GM10266 (cell line): ENCODE measurements at regions not wholly inside any gene's neighbourhood (a gene's known extent, or its start where the extent isn't known, plus 50 kb on each side); places are given as distances from the start of the nearest gene placed in this dataset.

Experiments used
- DNase-seq: peaks from one replicate; pipeline ENCODE4 v3.0.0; 2012; ENCODE audit errors: extremely low spot score
- CTCF ChIP-seq: IDR thresholded peaks from 2 replicates; pipeline ENCODE4 v1.5.1; 2012; ENCODE audit warnings: mild to moderate bottlenecking, low read depth; ENCODE audit not compliant: control insufficient read depth, insufficient read depth; ENCODE audit errors: missing control alignments

GRCh38 chr13:24083722-24084421 lies 76.6 kb upstream of the SPATA13 start:
- TF ChIP-seq CTCF: no peak
- no peak for DNase-seq

- no peak for DNase-seq
- no peak for TF ChIP-seq CTCF
Observed at GRCh38 chr13:24085662-24086061, 74.9 kb upstream of the SPATA13 start.

GRCh38 chr13:24086642-24087041 lies 73.9 kb upstream of the SPATA13 start:
- DNase-seq: no peak
- TF ChIP-seq CTCF: no peak

GRCh38 chr13:24087605-24088225 lies 72.8 kb upstream of the SPATA13 start:
- DNase-seq: no peak
- TF ChIP-seq CTCF: no peak

- no peak for DNase-seq
- TF ChIP-seq CTCF: no peak
Observed at GRCh38 chr13:24090049-24090448, 70.5 kb upstream of the SPATA13 start.

- no peak for DNase-seq
- TF ChIP-seq CTCF: no peak
Observed at GRCh38 chr13:24091080-24091479, 69.4 kb upstream of the SPATA13 start.

GRCh38 chr13:24092108-24092507 lies 68.4 kb upstream of the SPATA13 start:
- DNase-seq: no peak
- TF ChIP-seq CTCF: no peak
